ENCODE measurements at regions not wholly inside any gene's neighbourhood (a gene's known extent, or its start where the extent isn't known, plus 50 kb on each side); places are given as distances from the start of the nearest gene placed in this dataset.
"Not testable (repeated sequence)": the region's sequence is repeated elsewhere in the genome, so short reads cannot be mapped to it uniquely, and the experiment has no call there.

DNA sequence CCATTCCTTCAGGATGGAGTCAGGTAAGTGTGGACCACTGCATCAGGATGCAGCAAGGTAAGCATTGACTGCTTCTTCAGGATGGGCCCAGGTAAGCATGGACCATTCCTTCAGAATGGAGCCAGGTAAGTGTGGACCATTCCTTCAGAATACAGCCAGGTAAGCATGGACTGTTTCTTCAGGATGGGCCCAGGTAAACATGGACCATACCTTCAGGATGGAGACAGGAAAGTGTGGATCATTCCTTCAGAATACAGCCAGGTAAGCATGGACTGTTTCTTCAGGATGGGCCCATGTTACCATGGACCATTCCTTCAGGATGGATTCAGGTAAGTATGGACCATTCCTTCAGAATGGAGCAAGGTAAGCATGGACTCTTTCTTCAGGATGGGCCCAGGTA lies 89.4 kb upstream of the SPACA7 start:
- H3K4me3 ChIP-seq (ENCODE audit: control insufficient read depth in 1 of 2, extremely low read depth in 1 of 2, low read length in 1 of 2); POLR2A ChIA-PET: not testable (repeated sequence)

GRCh38 chr13:112320303-112320702 lies 55.9 kb upstream of the SPACA7 start:
- Mint-ChIP-seq H3K27ac (no peak overlapping the region), H3K4me3 (no peak overlapping the region), H3K4me1 (no peaks in the 10 kb centered on the region), H3K36me3 (no peaks in the 10 kb centered on the region), H3K9me3 (peaks cover 4 to 13% (median 6%) of the 10 kb centered on the region in 3 donors), H3K27me3 (peaks cover 0 to 4% of the 10 kb centered on the region in 2 donors)
- ATAC-seq (replicated peaks in 1 of 4) (no peak), DNase-seq (no peak)
- Histone ChIP-seq H3K9me3 (no peaks in the 10 kb centered on the region), H3K4me3 (ENCODE audit: control insufficient read depth in 1 of 2, extremely low read depth in 1 of 2, low read length in 1 of 2) (no peak overlapping the region), H3K27me3 (replicated peaks in 1 of 2; ENCODE audit: control insufficient read depth in 2 of 2, extremely low read depth in 1 of 2, insufficient read depth in 2 of 2, low read length in 1 of 2) (peaks cover 0 to 8% of the 10 kb centered on the region in 2 experiments), H3K4me1 (ENCODE audit: control insufficient read depth in 1 of 2, extremely low read depth in 1 of 2, insufficient read depth in 2 of 2, low read length in 2 of 2) (no peaks in the 10 kb centered on the region), H3K27ac (ENCODE audit: low read length) (no peak overlapping the region), H3K36me3 (ENCODE audit: control insufficient read depth in 2 of 2, extremely low read depth in 1 of 2, insufficient read depth in 1 of 2, low read length in 1 of 2) (no peaks in the 10 kb centered on the region)
- ChIA-PET CTCF (no interaction called here), POLR2A (no interaction called here)
- 95% methylated on average over 7 of the region's 7 CpGs for WGBS (ENCODE audit: insufficient coverage)

More for the DNA sequence above, 89.4 kb upstream of the SPACA7 start:
- H3K27me3 Mint-ChIP-seq; H3K4me3 Mint-ChIP-seq; DNase-seq; H3K4me1 ChIP-seq (ENCODE audit: control insufficient read depth in 1 of 2, extremely low read depth in 1 of 2, insufficient read depth in 2 of 2, low read length in 2 of 2); CTCF ChIA-PET; H3K36me3 ChIP-seq (ENCODE audit: control insufficient read depth in 2 of 2, extremely low read depth in 1 of 2, insufficient read depth in 1 of 2, low read length in 1 of 2); H3K4me1 Mint-ChIP-seq; H3K9me3 ChIP-seq; H3K27ac ChIP-seq (ENCODE audit: low read length); H3K27me3 ChIP-seq (replicated peaks in 1 of 2; ENCODE audit: control insufficient read depth in 2 of 2, extremely low read depth in 1 of 2, insufficient read depth in 2 of 2, low read length in 1 of 2); H3K9me3 Mint-ChIP-seq; H3K36me3 Mint-ChIP-seq; ATAC-seq (replicated peaks in 1 of 4); H3K27ac Mint-ChIP-seq: not testable (repeated sequence)

DNA sequence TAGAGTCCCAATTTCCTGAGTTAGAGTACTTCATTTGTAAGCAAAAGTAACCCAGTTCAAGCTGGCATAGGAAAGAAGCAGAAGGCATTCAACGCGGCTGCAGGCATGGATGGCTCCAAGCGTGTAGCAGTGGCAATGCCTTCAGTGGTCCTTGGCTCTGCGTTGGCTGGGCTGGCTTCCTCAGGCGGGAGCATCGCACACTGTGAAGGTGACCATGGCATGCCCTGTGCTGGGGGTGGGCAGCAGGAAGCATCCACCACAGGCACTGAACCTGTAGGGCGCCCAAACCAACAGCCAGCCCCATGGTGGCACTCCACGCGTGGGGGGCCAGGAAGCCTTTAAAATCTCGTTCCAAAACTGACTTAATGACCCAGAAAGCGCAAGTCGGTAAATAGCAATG lies 53.6 kb upstream of the SPACA7 start:
- Mint-ChIP-seq H3K27me3 (peaks cover 6% of the 10 kb centered on the region in 2 donors), H3K9me3 (peaks cover under 1 to 1% (median under 1%) of the 10 kb centered on the region in 3 donors), H3K36me3 (no peaks in the 10 kb centered on the region), H3K4me1 (no peaks in the 10 kb centered on the region), H3K4me3 (no peak overlapping the region), H3K27ac (no peak overlapping the region)
- POLR2A ChIA-PET = no interaction called here
- peaks cover 0 to 19% of the 10 kb centered on the region in 2 experiments for H3K27me3 ChIP-seq (replicated peaks in 1 of 2; ENCODE audit: control insufficient read depth in 2 of 2, extremely low read depth in 1 of 2, insufficient read depth in 2 of 2, low read length in 1 of 2)
- DNase-seq (no peak), ATAC-seq (replicated peaks in 1 of 4) (no peak)
- H3K9me3 ChIP-seq = no peaks in the 10 kb centered on the region
- H3K36me3 ChIP-seq (ENCODE audit: control insufficient read depth in 2 of 2, extremely low read depth in 1 of 2, insufficient read depth in 1 of 2, low read length in 1 of 2) = no peaks in the 10 kb centered on the region
- CTCF ChIA-PET = no interaction called here
- H3K4me1 ChIP-seq (ENCODE audit: control insufficient read depth in 1 of 2, extremely low read depth in 1 of 2, insufficient read depth in 2 of 2, low read length in 2 of 2) = no peaks in the 10 kb centered on the region
- H3K4me3 ChIP-seq (ENCODE audit: control insufficient read depth in 1 of 2, extremely low read depth in 1 of 2, low read length in 1 of 2) = no peak overlapping the region
- no peak overlapping the region for H3K27ac ChIP-seq (ENCODE audit: low read length)
- 93% methylated on average over 11 of the region's 12 CpGs for WGBS (ENCODE audit: insufficient coverage)

DNA sequence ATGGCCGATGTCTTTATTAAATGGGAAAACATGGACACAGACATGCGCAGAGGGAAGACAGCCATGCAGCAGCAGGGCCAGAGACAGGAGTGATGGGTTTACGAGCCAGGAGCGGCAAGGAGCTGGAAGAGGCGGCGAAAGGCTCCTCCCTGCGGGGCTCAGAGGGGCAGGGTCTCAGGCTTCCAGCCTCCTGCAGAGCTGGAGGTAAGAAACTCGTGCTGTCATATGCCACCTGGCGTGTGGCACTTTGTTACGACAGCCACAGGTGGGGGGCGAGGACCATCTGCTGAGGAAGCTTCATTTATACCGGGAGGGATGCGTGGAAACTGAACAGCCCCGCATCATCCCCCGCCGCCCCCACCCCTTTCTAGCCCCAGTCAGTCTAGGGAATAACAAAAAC lies 52.0 kb upstream of the SPACA7 start:
- 48% methylated on average over 11 of the region's 16 CpGs for WGBS (ENCODE audit: insufficient coverage)
- Histone ChIP-seq H3K4me3 (ENCODE audit: control insufficient read depth in 1 of 2, extremely low read depth in 1 of 2, low read length in 1 of 2) (no peak overlapping the region), H3K36me3 (ENCODE audit: control insufficient read depth in 2 of 2, extremely low read depth in 1 of 2, insufficient read depth in 1 of 2, low read length in 1 of 2) (no peaks in the 10 kb centered on the region), H3K27me3 (replicated peaks in 1 of 2; ENCODE audit: control insufficient read depth in 2 of 2, extremely low read depth in 1 of 2, insufficient read depth in 2 of 2, low read length in 1 of 2) (peaks cover 0 to 27% of the 10 kb centered on the region in 2 experiments), H3K9me3 (no peaks in the 10 kb centered on the region), H3K4me1 (ENCODE audit: control insufficient read depth in 1 of 2, extremely low read depth in 1 of 2, insufficient read depth in 2 of 2, low read length in 2 of 2) (no peaks in the 10 kb centered on the region), H3K27ac (ENCODE audit: low read length) (no peak overlapping the region)
- no peaks in the 10 kb centered on the region for H3K4me1 Mint-ChIP-seq
- H3K36me3 Mint-ChIP-seq = no peaks in the 10 kb centered on the region
- DNase-seq (no peak), ATAC-seq (replicated peaks in 1 of 4) (no peak)
- no peaks in the 10 kb centered on the region for H3K9me3 Mint-ChIP-seq
- no peak overlapping the region for H3K27ac Mint-ChIP-seq
- no peak overlapping the region for H3K4me3 Mint-ChIP-seq
- ChIA-PET CTCF (no interaction called here), POLR2A (no interaction called here)
- H3K27me3 Mint-ChIP-seq = peaks cover 11 to 15% of the 10 kb centered on the region in 2 donors

DNA sequence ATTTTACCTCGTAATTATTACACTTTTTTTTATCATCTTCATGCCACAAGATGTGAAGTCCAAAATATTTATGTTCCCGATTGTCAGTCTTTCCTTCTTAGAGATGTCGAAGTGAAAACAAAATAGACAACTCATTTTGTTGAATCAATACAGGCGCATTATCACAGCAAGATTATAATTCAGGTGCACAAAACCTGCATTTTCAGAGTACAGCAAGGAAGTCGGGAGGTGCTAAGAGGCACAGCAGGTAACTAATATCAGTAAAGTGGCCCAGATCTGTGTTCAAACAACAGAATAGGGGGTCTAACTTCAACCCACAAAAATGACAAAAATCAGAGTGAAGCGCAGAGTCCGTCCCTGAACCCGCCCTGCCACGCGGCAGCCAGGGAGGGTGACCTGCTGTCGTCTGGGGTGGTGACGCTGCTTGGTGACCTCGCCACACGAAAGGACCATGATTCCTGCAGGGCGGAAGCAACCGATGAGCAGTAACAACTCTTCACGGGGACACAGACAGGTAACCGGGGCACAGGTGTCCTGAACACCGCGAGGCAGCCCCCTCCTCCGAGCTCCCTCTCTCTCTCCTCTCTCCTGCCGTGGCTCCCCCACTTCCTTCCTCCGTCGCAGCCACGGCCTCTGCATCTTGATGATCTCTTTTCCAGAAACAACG lies 50.9 kb upstream of the SPACA7 start:
- H3K27ac ChIP-seq (ENCODE audit: low read length) = no peak overlapping the region
- H3K4me1 ChIP-seq (ENCODE audit: control insufficient read depth in 1 of 2, extremely low read depth in 1 of 2, insufficient read depth in 2 of 2, low read length in 2 of 2) = no peaks in the 10 kb centered on the region
- ChIA-PET POLR2A (no interaction called here), CTCF (interaction anchor here in 1 of 2 donors (0.6 kb wide), 1 partner anchor 728 kb away, joined by 3 read pairs; no protein-coding TSS in a partner anchor)
- no peak overlapping the region for H3K4me3 ChIP-seq (ENCODE audit: control insufficient read depth in 1 of 2, extremely low read depth in 1 of 2, low read length in 1 of 2)
- no peaks in the 10 kb centered on the region for H3K36me3 ChIP-seq (ENCODE audit: control insufficient read depth in 2 of 2, extremely low read depth in 1 of 2, insufficient read depth in 1 of 2, low read length in 1 of 2)
- ATAC-seq (replicated peaks in 1 of 4) (no peak), DNase-seq (no peak)
- Mint-ChIP-seq H3K27ac (no peak overlapping the region), H3K36me3 (no peaks in the 10 kb centered on the region), H3K27me3 (peaks cover 15 to 16% of the 10 kb centered on the region in 2 donors), H3K4me3 (no peak overlapping the region), H3K9me3 (no peaks in the 10 kb centered on the region), H3K4me1 (no peaks in the 10 kb centered on the region)
- 60% methylated on average over 24 of the region's 26 CpGs for WGBS (ENCODE audit: insufficient coverage)
- peaks cover 0 to 35% of the 10 kb centered on the region in 2 experiments for H3K27me3 ChIP-seq (replicated peaks in 1 of 2; ENCODE audit: control insufficient read depth in 2 of 2, extremely low read depth in 1 of 2, insufficient read depth in 2 of 2, low read length in 1 of 2)
- H3K9me3 ChIP-seq = no peaks in the 10 kb centered on the region

GRCh38 chr13:112325920-112326645 lies 50.1 kb upstream of the SPACA7 start:
- CTCF ChIA-PET = interaction anchor here in 1 of 2 donors (0.6 kb wide), 1 partner anchor 729 kb away, joined by 3 read pairs; no protein-coding TSS in a partner anchor
- no peak overlapping the region for H3K27ac ChIP-seq (ENCODE audit: low read length)
- no peaks in the 10 kb centered on the region for H3K4me1 Mint-ChIP-seq

More at GRCh38 chr13:112325920-112326645, 50.1 kb upstream of the SPACA7 start:
- POLR2A ChIA-PET = no interaction called here
- H3K4me3 ChIP-seq (ENCODE audit: control insufficient read depth in 1 of 2, extremely low read depth in 1 of 2, low read length in 1 of 2) = no peak overlapping the region
- 85% methylated on average over 25 of the region's 26 CpGs for WGBS (ENCODE audit: insufficient coverage)
- no peaks in the 10 kb centered on the region for H3K36me3 ChIP-seq (ENCODE audit: control insufficient read depth in 2 of 2, extremely low read depth in 1 of 2, insufficient read depth in 1 of 2, low read length in 1 of 2)
- Mint-ChIP-seq H3K9me3 (no peaks in the 10 kb centered on the region), H3K27me3 (peaks cover 15 to 16% of the 10 kb centered on the region in 2 donors), H3K27ac (no peak overlapping the region), H3K36me3 (no peaks in the 10 kb centered on the region), H3K4me3 (no peak overlapping the region)
- H3K4me1 ChIP-seq (ENCODE audit: control insufficient read depth in 1 of 2, extremely low read depth in 1 of 2, insufficient read depth in 2 of 2, low read length in 2 of 2) = no peaks in the 10 kb centered on the region
- ATAC-seq (replicated peaks in 1 of 4) = no peak
- H3K9me3 ChIP-seq = no peaks in the 10 kb centered on the region
- peaks cover 0 to 42% of the 10 kb centered on the region in 2 experiments for H3K27me3 ChIP-seq (replicated peaks in 1 of 2; ENCODE audit: control insufficient read depth in 2 of 2, extremely low read depth in 1 of 2, insufficient read depth in 2 of 2, low read length in 1 of 2)
- DNase-seq = no peak
